H1 (cell line): ENCODE measurements at regions not wholly inside any gene's neighbourhood (a gene's known extent, or its start where the extent isn't known, plus 50 kb on each side); places are given as distances from the start of the nearest gene placed in this dataset.

ENCODE experiments used
- JUND ChIP-seq: IDR thresholded peaks from 2 replicates; pipeline ENCODE4 v1.6.1; 2011; ENCODE audit warnings: mild to moderate bottlenecking, improper control_type of control experiment, low read length

DNA sequence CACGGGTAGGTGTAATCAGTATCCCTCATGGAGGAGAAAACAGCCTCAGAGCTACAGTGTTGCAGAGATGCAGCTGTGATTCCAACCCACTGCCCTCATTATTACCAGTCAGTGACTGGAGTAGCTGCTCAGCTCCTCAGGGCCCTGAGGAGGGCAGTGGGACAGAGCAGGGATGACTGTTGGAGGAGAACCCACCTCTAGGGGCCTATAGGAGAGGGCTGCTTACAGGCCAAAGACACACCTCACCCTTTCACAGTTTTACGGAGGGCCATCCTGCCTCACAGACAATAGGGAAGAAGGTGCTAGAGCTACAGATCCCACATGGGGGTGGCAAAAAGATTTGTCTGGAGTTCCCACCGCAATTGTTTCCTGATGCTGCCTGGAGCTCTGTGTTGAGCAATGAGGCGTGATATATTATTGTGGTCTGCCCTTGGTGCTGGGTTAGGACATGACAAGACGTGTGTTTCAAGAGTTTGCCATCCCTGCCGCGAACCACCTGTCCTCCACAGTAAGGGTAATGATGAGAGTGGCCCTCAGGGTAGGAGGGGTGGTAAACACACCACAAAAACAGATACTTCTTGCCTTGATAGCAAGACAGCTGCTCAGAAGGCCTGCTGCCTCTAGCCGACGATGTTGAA lies 140.5 kb upstream of the TPM1 start (continued):
- no peak for TF ChIP-seq JUND
